Fibroblast of skin of abdomen (primary cell): ENCODE measurements at regions not wholly inside any gene's neighbourhood (a gene's known extent, or its start where the extent isn't known, plus 50 kb on each side); places are given as distances from the start of the nearest gene placed in this dataset.
"Not testable (repeated sequence)": the region's sequence is repeated elsewhere in the genome, so short reads cannot be mapped to it uniquely, and the experiment has no call there.

Source experiments
- DNase-seq: peaks from one replicate; pipeline ENCODE4 v3.0.0-alpha.2; 2013

DNA sequence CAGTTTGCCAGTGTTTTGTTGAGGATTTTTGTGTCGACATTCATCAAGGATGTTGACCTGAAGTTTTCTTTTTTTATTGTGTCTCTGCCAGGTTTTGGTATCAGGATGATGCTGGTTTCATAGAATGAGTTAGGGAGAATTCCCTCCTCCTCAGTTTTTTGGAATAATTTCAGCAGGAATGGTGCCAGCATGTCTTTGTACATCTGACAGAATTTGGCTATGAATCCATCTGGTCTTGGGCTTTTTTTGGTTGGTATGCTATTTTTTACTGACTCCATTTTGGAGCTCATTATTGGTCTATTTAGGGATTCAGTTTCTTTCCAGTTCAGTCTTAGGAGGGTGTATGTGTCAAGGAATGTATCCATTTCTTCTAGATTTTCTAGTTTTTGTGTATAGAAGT is 320.0 kb upstream of the PPP2R3A start:
- no peak for DNase-seq

DNA sequence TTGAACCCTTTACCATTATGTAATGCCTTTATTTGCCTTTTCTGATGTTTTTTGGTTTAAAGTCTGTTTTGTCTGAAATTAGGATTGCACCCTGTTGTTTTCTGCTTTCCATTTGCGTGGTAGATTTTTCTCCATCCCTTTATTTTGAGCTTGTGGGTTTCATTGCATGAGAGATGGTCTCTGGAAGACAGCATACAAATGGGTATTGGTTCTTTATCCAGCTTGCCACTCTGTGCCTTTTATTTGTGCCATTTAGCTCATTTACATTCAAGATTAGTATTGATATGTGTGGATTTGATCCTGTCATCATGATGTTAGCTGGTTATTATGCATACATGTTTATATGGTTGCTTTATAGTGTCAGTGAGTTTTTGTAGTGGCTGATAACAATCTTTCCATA is 318.7 kb upstream of the PPP2R3A start:
- no peak for DNase-seq

DNA sequence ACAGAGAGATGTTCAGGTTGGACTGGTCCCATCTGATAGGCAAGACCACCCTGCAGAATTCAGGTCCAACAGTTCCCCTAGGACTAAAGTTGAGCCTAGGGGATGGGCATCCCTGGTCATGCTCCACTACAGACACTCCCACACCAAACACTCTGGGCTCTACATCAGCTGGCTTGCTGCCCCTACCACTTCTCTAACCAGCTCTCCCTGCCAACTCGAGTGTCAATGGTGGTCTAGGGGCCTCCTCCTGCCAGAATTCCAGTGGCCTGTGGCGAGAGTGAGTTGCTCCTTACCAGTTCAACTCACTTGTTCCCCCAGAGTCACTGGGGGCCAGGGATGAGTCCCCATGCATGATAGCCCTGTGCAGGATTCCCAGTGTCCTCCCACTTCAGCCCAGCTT is 316.2 kb upstream of the PPP2R3A start:
- no peak for DNase-seq

DNA sequence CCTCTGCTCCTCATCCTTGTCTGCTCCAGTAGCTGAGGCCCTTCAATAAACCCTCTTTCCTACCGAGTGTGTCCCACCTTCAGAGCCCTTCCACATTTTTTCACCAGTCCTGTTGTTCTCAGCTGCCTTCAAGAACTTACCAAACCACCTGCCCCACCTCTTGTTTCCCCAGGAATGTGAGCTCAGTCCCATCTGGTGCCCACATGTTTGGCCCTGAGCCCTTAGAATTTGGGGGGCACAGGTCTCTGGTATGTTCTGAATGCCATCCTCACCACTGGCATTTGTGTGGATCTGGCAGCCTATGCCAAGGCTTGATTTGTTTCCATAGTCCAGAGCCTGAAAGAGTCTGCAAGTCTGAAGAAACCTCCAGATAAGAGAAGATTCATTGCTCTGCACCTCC is 315.2 kb upstream of the PPP2R3A start:
- no peak for DNase-seq

DNA sequence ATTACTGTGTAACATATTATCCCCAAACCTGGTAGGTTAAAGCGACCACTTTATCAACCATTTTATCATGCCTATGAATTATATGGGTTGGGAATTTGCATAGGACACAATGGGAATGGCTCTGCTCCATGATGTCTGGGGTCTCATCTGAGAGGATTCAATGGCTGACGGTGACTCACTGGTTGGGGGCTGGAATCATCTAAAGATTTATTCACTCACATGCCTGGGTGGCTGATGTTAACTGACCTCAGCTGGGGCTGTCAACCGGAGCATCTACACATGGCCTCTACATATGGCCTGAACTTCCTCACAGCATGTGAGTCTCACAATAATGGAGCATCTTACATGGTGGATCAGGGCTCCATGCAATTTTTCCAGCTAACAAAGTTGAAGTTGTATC is 313.1 kb upstream of the PPP2R3A start:
- no peak for DNase-seq

DNA sequence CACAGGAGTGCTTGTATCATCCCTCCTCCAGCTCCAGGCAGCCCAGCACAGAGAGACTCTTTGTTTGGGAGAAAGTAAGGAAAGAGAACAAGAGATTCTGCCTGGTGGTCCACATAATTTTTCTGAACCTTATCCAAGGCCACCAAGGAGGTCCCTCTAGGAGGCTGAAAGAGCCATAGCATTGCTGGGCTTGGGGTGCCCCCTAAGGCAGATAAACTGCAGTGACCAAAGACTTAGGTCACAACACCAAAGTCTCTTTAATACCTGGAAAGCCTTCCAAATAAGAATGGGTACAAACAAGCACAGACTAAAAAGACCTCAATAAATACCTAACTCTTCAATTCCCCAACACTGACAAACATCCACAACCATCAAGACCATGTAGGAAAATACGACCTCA is 310.2 kb upstream of the PPP2R3A start:
- DNase-seq = no peak

DNA sequence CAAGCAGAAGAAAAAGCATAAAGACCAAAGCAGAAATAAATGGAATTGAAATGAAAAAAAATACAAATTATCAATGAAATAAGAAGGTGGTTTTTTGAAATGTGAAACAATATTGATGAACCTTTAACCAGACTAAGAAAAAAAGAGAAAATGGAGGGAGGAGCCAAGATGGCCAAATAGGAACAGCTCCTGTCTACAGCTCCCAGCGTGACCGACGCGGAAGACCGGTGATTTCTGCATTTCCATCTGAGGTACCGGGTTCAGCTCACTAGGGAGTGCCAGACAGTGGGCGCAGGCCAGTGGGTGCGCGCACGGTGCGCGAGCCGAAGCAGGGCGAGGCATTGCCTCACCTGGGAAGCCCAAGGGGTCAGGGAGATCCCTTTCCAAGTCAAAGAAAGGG is 307.1 kb upstream of the PPP2R3A start:
- DNase-seq = not testable (repeated sequence)

DNA sequence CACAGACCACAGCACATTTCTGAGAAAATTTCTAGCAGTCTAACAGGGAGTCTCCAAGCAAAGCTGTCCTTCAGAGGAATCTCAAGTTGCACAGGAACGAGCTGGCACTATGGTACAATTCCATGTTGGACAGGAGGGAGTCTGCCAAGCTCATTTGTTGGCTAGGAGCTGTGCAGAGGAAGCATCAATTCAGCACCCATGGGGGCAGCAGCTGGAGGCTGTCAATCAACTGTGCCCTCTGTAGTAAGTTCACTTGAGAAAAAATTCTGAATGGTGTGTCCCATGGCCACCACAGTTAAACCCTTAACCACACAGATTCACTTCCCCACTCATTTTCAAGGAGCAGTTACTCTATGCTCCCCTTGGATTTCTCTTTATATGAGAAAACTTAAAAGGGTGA is 298.5 kb upstream of the PPP2R3A start:
- DNase-seq = no peak

DNA sequence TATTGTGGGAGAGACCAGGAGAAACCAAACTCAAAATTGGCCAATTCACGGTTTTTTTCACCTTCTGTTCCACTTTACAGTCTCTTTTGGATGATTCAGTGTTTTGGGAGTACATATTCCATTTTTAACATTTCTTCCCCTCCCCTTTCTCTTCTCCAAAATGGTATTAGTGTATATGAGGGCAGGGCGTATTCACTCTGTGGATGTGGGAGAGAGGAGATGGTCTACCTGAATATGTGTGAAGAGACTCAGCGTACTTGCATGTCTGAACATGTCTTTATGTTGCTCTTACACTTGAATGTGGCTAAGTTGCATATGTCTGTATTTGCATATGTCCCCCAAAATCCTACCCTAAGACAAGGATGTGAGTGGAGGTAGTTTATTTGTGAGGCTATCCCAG is 291.0 kb upstream of the PPP2R3A start:
- DNase-seq = no peak

DNA sequence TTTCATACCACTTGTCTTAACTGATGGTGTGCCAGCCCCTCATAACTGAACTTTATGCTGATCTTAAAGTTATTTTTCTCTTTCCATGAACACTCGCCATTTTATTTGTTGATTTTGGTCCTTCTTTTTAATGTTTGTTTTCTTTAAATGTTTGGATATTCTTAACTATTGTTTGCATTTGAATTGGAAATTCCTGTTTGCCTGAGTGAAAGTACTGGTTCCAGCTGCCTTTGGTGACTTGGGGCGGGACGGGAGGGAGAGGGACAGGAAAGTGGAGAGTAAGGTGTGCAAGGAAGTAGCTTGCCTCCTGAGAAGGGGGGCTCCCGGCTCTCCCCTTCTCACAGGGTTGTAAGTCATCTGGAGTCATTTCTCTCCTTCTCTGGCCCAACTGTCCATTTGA is 287.1 kb upstream of the PPP2R3A start:
- no peak for DNase-seq

DNA sequence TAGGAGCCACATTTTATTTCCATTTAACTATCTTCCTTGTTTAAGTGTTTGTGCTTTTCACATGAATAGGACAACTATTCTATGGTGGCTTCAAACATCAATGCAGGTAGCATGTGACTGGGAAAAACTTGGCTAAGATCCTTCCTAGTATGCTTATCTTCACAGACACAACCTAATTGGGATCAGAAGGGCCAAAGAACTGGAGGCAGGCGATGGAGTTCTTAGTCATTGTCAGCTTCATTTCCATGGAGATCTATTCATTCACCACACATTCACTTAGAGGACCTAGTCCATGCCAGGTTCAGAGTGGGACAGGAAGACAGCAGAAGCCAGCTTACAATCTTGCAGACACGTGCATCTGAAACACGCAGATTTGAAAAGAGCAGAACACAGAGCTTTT is 277.5 kb upstream of the PPP2R3A start:
- no peak for DNase-seq

DNA sequence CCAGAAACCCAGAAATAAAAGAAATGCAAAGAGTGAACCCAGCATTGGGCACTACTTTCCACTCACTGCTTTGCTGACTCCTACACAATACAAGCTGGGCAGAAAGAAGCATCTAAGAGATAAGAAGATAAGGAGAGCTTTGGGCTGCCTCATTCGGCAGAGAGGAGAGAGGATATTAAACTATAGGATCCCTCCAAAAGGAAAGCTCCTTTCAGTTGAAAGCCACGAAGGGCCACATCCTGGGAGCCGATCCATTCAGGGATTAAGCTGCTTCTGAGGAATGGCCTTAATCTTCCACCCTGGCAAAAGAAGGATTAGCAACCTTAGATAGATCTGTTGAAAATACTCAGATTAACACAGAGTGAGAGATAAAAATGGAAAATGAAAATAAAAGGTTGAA is 274.9 kb upstream of the PPP2R3A start:
- no peak for DNase-seq

DNA sequence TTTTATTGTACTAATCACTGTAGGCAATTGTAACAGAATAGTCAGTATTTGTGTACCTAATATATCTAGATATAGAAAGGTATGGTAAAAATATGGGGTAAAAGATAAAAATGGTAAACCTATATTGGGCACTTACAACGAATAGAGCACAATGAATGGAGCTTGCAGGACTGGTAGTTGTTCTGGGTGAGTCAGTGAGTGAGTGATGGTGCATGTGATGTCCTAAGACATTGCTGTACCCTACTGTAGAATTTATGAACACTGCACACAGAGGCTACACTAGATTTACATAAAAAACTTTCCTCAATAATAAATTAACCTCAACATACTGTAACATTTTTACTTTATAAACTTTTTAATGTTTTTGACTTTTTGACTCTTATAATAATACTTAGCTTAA is 274.3 kb upstream of the PPP2R3A start:
- no peak for DNase-seq

DNA sequence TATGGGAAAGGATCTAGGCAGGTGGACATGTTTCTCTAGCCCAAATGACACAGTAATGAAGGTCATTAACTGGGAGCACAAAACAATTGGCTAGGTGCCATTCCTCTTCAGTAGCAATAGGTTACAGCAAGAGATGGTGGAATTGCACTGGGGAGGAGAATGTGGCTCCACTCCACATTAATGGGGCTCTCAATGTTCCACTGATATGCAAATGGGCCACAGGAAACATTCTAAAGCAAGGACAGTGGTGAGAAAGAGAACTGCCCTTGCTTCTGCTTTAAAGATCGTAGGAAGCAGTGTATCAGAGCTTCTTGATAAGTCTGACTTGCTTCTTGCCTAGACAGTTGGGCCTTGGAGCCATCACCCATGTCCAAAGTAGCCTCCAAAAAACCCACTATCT is 271.4 kb upstream of the PPP2R3A start:
- DNase-seq = no peak

DNA sequence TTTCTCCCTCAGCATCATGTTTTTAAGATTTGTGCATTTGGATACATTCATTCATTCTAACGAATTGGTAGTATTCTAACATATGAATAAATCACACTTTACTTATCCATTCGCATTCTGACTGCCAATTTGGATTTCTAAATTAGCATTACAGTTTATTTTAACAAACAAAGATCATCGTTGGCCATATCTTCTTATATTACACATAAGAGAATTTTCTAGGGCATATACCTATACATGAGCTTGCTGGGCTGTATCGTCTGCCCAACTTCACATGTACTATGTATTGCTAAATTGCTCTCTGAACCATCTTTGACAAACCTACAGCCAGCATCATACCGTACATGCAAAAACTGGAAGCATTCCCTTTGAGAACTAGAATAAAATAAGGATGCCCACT is 265.8 kb upstream of the PPP2R3A start:
- no peak for DNase-seq

DNA sequence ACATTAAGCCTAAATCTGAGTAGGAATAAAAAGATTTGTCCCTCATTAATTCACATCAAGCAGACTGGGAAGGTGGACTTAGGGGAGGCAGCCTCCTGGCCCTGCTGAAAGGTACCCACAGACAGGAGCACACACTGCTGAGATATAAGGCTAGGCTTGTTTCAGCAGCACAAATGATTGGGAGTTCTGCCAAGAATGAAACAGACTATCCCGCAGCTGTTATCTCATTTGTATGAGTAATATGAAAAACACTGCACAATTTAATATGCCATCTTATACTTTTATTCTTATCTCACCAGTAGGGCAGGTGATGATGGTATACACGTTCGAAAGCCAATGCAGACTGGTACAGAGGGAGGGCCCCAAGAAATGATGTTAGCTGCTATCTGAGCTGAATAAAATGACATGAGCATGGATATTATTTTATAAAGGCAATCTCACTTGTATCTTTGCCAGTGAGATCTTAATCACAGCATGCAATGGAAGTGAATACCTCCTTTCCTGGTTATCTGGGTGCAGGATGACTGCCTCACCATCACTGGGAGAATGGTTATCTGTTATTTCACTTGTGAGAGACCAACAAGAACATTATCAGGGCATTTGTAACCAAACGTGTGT is 258.7 kb upstream of the PPP2R3A start:
- no peak for DNase-seq

DNA sequence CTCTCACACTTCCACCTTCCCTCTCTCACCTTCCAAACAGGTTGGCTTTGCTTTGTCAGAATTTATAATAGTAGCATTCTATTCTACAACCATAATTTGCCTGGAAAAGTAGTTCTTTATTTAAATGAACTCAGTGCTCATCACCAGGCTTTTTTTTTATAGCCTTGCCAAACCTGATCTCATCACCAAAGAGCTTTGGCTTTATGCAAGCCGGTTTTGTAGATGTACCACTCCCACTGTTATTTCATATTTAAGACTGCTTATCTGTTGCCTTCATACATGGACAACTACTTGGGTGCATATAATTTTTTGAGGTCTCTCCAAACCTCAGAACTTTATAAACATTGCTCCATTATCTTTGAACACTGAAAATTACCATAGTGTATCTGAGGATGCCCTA is 246.1 kb upstream of the PPP2R3A start:
- no peak for DNase-seq

DNA sequence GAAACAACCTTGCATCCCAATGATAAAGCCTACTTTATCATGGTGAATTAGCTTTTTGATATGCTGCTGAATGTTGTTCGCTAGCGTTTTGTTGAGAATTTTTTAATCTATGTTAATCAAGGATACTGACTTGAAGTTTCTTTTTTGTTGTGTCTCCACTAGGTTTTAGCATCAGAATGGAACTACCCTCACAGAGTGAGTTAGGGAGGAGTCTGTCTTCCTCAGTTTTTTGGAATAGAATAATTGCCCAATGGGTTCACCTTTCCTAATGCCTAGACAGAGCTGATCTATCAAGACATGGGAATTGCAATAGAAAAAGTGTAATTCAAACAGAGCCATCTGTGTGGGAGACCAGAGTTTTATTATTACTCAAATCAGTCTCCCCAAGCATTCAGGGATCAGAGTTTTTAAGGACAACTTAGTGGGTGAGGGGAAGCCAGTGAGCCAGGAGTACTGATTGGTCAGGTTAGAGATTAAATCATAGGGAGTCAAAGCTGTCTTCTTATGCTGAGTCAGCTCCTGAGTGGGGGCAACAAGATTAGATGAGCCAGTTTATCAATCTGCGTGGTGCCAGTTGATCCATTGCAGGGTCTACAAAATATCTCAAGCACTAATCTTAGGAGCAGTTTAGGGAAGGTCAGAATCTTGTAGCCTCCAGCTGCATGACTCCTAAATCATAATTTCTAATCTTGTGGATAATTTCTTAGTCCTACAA is 237.4 kb upstream of the PPP2R3A start:
- DNase-seq = no peak

DNA sequence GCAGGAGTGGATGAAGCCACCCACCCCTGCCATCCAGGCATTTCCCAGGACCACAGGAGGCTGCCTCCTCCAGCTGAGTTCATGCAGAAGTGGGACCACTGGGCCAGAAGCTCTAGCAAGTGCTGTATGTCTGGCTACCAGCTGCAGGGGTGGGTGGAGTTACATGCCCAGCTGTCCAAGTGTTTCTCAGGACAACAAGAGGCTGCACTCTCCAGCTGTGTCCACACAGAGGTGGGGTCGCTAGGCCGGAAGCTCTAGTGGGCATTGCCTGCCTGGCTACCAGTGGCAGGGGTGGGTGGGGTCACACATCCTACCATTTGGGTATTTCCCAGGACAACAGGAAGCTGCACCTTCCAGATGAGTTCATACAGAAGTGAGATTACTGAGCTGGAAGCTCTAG is 234.0 kb upstream of the PPP2R3A start:
- no peak for DNase-seq

DNA sequence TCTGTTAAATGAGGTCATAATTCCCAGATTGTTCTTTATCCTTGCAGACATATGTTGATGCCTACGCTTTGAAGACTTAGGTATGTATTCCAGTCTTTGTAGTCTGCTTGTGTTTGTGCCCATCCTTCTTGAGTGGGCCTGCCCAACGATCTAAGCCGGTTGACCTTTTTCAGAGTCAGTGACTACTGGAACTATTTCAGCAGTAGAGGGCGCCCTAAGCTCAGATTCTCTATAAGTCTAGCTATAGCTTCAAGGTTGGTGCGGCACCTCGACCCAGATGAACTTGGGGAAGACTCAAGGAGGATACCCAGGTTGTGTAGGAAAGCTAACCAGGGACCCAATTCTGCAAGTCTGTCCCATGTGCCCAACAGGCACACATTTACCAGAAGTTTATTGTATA is 228.8 kb upstream of the PPP2R3A start:
- DNase-seq = no peak

DNA sequence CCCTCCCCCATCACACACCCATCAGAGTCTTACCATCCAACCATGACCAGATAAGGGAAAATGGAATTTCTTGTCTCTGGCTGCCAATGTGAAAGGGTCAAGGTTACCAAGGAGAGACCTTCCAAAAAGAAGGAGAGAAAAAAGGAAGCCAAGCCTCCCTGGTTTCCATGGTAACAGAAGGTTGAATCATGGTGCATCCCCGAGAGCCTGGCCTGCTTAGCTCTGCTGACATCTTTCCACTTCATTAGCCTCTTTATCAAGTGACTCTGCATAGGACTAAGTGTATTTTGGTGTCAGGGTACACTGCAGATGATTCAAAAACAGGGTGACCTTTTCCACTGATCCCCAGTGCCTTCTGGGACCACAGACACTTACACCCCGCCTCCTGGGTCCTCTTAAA is 225.7 kb upstream of the PPP2R3A start:
- no peak for DNase-seq

DNA sequence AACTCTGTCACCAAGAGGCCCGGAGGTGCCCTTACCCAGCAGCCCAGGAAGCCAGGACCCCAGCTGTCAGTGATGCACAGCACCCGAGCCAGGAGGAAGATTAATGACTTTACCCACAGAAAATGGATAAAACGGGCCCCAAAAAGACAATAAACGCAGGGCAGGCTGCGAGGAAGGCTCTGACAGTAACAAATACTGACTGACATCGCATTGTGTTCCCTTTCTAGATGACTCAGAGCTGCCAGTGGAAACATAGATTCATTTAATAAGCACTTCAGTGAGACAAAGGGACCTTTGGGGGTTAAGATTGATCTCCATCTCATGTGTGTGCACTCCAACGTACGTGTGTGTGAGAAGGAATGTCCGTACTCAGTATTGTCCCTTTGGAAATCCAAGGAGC is 225.3 kb upstream of the PPP2R3A start:
- no peak for DNase-seq

DNA sequence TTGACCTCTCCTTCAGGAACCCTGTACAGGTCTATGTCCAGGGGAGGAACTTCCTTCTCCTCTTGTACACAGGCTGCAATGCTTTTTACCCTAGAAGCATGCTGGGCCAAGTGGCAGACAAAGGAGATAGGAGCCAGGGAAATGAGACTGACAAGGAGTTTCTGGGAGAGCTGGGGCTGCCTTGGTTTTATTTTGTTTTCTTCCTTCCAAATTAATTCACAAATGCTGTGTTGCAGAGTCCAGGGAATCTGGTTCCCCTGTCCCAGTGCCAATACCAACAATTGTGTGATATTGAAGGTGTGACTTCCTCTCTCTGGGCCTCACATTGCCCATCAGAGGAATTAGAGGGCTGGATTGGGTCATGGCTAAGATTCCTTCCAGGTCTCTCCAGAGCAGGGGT is 224.8 kb upstream of the PPP2R3A start:
- DNase-seq = no peak

DNA sequence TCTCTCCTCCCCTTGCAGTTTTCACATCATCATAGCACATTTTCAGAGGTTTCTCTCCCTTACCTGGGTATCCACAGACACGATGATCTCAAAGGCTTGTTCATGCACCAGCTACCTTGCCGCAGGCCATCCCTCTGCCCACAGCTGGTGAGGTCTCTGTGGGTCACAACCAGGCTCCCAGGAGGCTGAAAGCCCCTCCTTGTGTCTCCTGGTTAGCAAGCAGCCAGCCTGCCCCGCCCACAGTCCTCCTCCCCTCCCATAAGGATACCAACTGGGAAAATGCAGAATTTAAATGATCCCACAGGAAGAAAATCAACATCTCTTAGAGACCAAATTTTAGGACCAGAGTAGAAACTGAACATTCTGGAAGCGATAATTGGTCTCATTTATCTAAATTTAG is 213.5 kb upstream of the PPP2R3A start:
- DNase-seq = no peak

DNA sequence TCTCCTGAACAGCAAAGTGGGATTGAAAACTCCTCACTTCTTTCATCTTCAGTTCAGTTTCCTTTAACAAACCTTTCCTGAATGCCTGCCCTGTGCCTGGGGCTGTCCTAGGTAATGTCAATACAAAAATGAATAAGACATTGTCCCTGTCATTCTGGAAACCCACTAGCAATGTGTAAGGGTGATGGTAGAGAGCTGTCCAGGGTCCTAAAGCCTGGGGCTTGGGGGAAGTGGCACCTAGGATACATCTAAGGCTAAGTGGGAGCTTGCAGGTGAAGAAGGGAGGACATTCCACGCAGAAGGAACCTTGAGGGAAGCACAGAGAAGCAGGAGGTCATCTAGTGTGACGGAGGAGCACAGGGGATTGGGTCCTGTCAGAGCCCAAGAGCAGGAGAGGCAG is 212.7 kb upstream of the PPP2R3A start:
- DNase-seq = no peak
